ENCODE measurements at regions not wholly inside any gene's neighbourhood (a gene's known extent, or its start where the extent isn't known, plus 50 kb on each side); places are given as distances from the start of the nearest gene placed in this dataset.

- TF ChIP-seq ATF3 (IDR thresholded peaks at IDR 0.05) (no peak), CEBPB (IDR thresholded peaks at IDR 0.05; ENCODE audit: low read depth) (no peak), REST (IDR thresholded peaks at IDR 0.05; ENCODE audit: low read depth) (no peak)
These were observed 1793.2 kb upstream of the PCDH20 start (continued) for GRCh38 chr13:63208826-63209225.

GRCh38 chr13:63206461-63206860, 1790.8 kb upstream of the PCDH20 start:
- no peaks in the 10 kb centered on the region for H3K36me3 ChIP-seq (ENCODE audit: control insufficient read depth in 1 of 2, insufficient read depth in 2 of 2, low read length in 2 of 2)
- POLR2A ChIA-PET, result no interaction called here
- TF ChIP-seq SIN3A (IDR thresholded peaks at IDR 0.05; ENCODE audit: low read depth) (no peak), EZH2phosphoT487 (IDR thresholded peaks at IDR 0.05; ENCODE audit: borderline replicate concordance) (no peak), REST (IDR thresholded peaks at IDR 0.05; ENCODE audit: low read depth) (no peak), POLR2A (IDR thresholded peaks at IDR 0.05; ENCODE audit: borderline replicate concordance, extremely low read depth, insufficient read depth, insufficient read length) (no peak)
- intact Hi-C loops (cut with micrococcal nuclease), result no loop called here
- no peaks in the 10 kb centered on the region for H3K9me3 ChIP-seq (ENCODE audit: control insufficient read depth in 1 of 2, insufficient read depth in 1 of 2, low read depth in 1 of 2, low read length in 2 of 2)
- H3K4me2 ChIP-seq (ENCODE audit: low read length), result no peak overlapping the region
- no peak overlapping the region for H3K9ac ChIP-seq (ENCODE audit: low read length)
- no peak overlapping the region for H3K27ac ChIP-seq (ENCODE audit: low read depth, low read length)
- CTCF ChIA-PET, result no interaction called here
- H3K4me3 ChIP-seq (replicated peaks in 1 of 2; ENCODE audit: low read depth in 1 of 2, low read length in 2 of 2), result no peak overlapping the region
- no peaks in the 10 kb centered on the region for H3K79me2 ChIP-seq (ENCODE audit: insufficient read depth, low read length)
- no peak for DNase-seq (ENCODE audit: low read depth, low spot score)
- no TSS peak for BruUV-seq (replicated peaks)
- RAD21 ChIA-PET (ENCODE audit: low non-redundant PET in 1 of 2, low total read pairs in 2 of 2, uncharacterized antibody in 2 of 2, unreplicated experiment in 2 of 2), result no interaction called here
- no peak for ATAC-seq
- no peaks in the 10 kb centered on the region for H4K20me1 ChIP-seq (ENCODE audit: insufficient read depth)
- H3K4me1 ChIP-seq (ENCODE audit: control insufficient read depth in 1 of 2, insufficient read depth in 2 of 2, low read length in 2 of 2), result no peaks in the 10 kb centered on the region
- no peaks in the 10 kb centered on the region for H3K9me2 ChIP-seq (ENCODE audit: insufficient read depth)
- H3K27me3 ChIP-seq (ENCODE audit: insufficient read depth, low read length), result no peaks in the 10 kb centered on the region
- no peak overlapping the region for H2AFZ ChIP-seq (ENCODE audit: low read depth, low read length, poor library complexity, severe bottlenecking)

Data from HCT116 (cell line).